IMR-90 (cell line): ENCODE measurements at regions not wholly inside any gene's neighbourhood (a gene's known extent, or its start where the extent isn't known, plus 50 kb on each side); places are given as distances from the start of the nearest gene placed in this dataset.

Experiments used
- ATAC-seq: fragments of 200-7000 bp; cut with Tn5 transposase; 2 replicates; pipeline ENCODE4 v1.9.1; 2020; ENCODE audit warnings: low read depth, mild to moderate bottlenecking, moderate library complexity
- BruUV-seq: library from RNA; stranded (reverse); fragments of 400-500 nt; replicated peaks from 2 replicates; lab custom pipeline; 2021; lab: Mats Ljungman, UMichigan
- CTCF ChIA-PET: fragments of 300-600 bp; formaldehyde crosslinking; extraction: SDS; loops from one replicate; lab custom pipeline; 2021; ENCODE audit warnings: antibody characterized with exemption; lab: Yijun Ruan, JAX
- POLR2A ChIA-PET: fragments of 300-600 bp; sonication (Branson Sonifier 250); formaldehyde crosslinking; loops from one replicate; lab custom pipeline; 2022; ENCODE audit warnings: antibody characterized with exemption; ENCODE audit not compliant: unreplicated experiment; lab: Charles Lee
- DNase-seq: peaks from one replicate; pipeline ENCODE4 v3.0.0; 2013
- H2AFZ ChIP-seq: replicated peaks from 2 replicates; pipeline ENCODE3; 2013; ENCODE audit warnings: low read length, mild to moderate bottlenecking; ENCODE audit not compliant: poor library complexity
- H2AK5ac ChIP-seq: 2 replicates; pipeline ENCODE4 v1.6.1; 2013; ENCODE audit warnings: low read depth, low read length, inconsistent platforms
- H2AK9ac ChIP-seq: replicated peaks from 2 replicates; pipeline ENCODE3; 2013; ENCODE audit warnings: mild to moderate bottlenecking, low read depth, low read length, moderate library complexity; ENCODE audit not compliant: poor library complexity
- H2BK120ac ChIP-seq: 2 replicates; pipeline ENCODE4 v1.6.1; 2013; ENCODE audit warnings: low read depth, low read length, inconsistent platforms
- H2BK15ac ChIP-seq: 3 replicates; pipeline ENCODE4 v1.6.1; 2013; ENCODE audit warnings: low read depth, low read length, inconsistent platforms
- H2BK20ac ChIP-seq: 2 replicates; pipeline ENCODE4 v1.6.1; 2013; ENCODE audit warnings: low read depth, mild to moderate bottlenecking, inconsistent platforms, low read length, moderate library complexity
- H2BK5ac ChIP-seq: 2 replicates; pipeline ENCODE4 v1.6.1; 2013; ENCODE audit warnings: mild to moderate bottlenecking, low read depth, low read length, inconsistent platforms; ENCODE audit not compliant: poor library complexity, severe bottlenecking
- H3K14ac ChIP-seq: replicated peaks from 2 replicates; pipeline ENCODE4 v1.6.1; 2013; ENCODE audit warnings: low read depth, low read length, inconsistent platforms
- H3K18ac ChIP-seq: 2 replicates; pipeline ENCODE4 v1.6.1; 2013; ENCODE audit warnings: low read depth, low read length, control low read depth
- H3K23ac ChIP-seq: 2 replicates; pipeline ENCODE4 v1.6.1; 2013; ENCODE audit warnings: low read depth, low read length, inconsistent platforms
- H3K27ac ChIP-seq: 2 replicates; pipeline ENCODE4 v1.5.1; 2013; ENCODE audit warnings: mild to moderate bottlenecking, control low read depth, low read length; ENCODE audit not compliant: insufficient read depth
- H3K27me3 ChIP-seq: 2 replicates; pipeline ENCODE4 v1.6.1; 2013; ENCODE audit warnings: low read length; ENCODE audit not compliant: control insufficient read depth, insufficient read depth
- H3K36me3 ChIP-seq: 2 replicates; pipeline ENCODE4 v1.6.1; 2013; ENCODE audit warnings: low read length, mixed read lengths; ENCODE audit not compliant: control insufficient read depth, insufficient read depth
- H3K4ac ChIP-seq: 2 replicates; pipeline ENCODE4 v1.6.1; 2013; ENCODE audit warnings: low read depth, low read length, inconsistent platforms
- H3K4me1 ChIP-seq: 2 replicates; pipeline ENCODE4 v1.6.1; 2013; ENCODE audit warnings: low read length, mixed read lengths; ENCODE audit not compliant: control insufficient read depth, insufficient read depth
- H3K4me2 ChIP-seq: 2 replicates; pipeline ENCODE4 v1.6.1; 2013; ENCODE audit warnings: low read depth, mild to moderate bottlenecking, control low read depth, low read length, moderate library complexity
- H3K4me3 ChIP-seq: 2 replicates; pipeline ENCODE4 v1.5.1; 2013; ENCODE audit warnings: low read depth, mild to moderate bottlenecking, control low read depth, low read length, moderate library complexity; ENCODE audit not compliant: insufficient read depth
- H3K56ac ChIP-seq: 2 replicates; pipeline ENCODE4 v1.6.1; 2013; ENCODE audit warnings: low read length, inconsistent platforms; ENCODE audit not compliant: insufficient read depth; ENCODE audit errors: extremely low read depth
- H3K79me1 ChIP-seq, 2 experiments: 2 replicates each; pipeline ENCODE4 v1.6.1; 2013; ENCODE audit warnings: low read length in 2 of 2, inconsistent platforms in 1 of 2, low read depth in 1 of 2
- H3K9ac ChIP-seq: 2 replicates; pipeline ENCODE4 v1.6.1; 2013; ENCODE audit warnings: low read depth, low read length, control low read depth
- H3K9me1 ChIP-seq: 2 replicates; pipeline ENCODE4 v1.6.1; 2013; ENCODE audit warnings: low read length, inconsistent platforms; ENCODE audit not compliant: insufficient read depth
- H3K9me3 ChIP-seq: 2 replicates; pipeline ENCODE4 v1.6.1; 2013; ENCODE audit warnings: low read length; ENCODE audit not compliant: control insufficient read depth, insufficient read depth
- H4K20me1 ChIP-seq: 2 replicates; pipeline ENCODE4 v1.6.1; 2013; ENCODE audit warnings: low read length, inconsistent platforms; ENCODE audit not compliant: insufficient read depth
- H4K5ac ChIP-seq: 2 replicates; pipeline ENCODE4 v1.6.1; 2013; ENCODE audit warnings: mild to moderate bottlenecking, low read depth, low read length, control low read depth
- H4K8ac ChIP-seq, 2 experiments: 2 replicates each; pipeline ENCODE4 v1.6.1; 2013; ENCODE audit warnings: low read depth in 2 of 2, low read length in 2 of 2, control low read depth in 1 of 2, inconsistent platforms in 1 of 2
- H4K91ac ChIP-seq: 2 replicates; pipeline ENCODE4 v1.6.1; 2013; ENCODE audit warnings: low read depth, low read length, inconsistent platforms; ENCODE audit not compliant: insufficient read depth
- WGBS, 2 experiments: methylation state at CpG; one replicate each; pipeline versions ENCODE4 v1.1.5 to v1.1.7; 2013; ENCODE audit warnings: missing lambda C conversion rate in 2 of 2; ENCODE audit not compliant: insufficient read length in 1 of 2; ENCODE audit errors: extremely low coverage in 2 of 2; 5-methylcytosine and 5-hydroxymethylcytosine counted together
- dilution Hi-C: fragments of 300-500 bp; cut with HindIII; formaldehyde crosslinking; loops from one replicate; pipeline ENCODE4 v1.14.3; 2018; ENCODE audit warnings: low sequenced_read_pairs; ENCODE audit not compliant: unreplicated experiment
- in situ Hi-C: fragments of 300-500 bp; cut with MboI; formaldehyde crosslinking; loops from 3 replicates; pipeline ENCODE4 v1.14.3; 2019; ENCODE audit warnings: low sequenced_read_pairs, inconsistent platforms, mixed read lengths
- intact Hi-C: fragments of 100-400 bp; cut with micrococcal nuclease; formaldehyde crosslinking; loops from 2 replicates; pipeline ENCODE4 v1.10.0; 2022
- TF ChIP-seq, protein P1 (sequence below): fragments of 150-350 bp; IDR thresholded peaks from 2 replicates; pipeline ENCODE4 v1.6.1; 2017; ENCODE audit warnings: mild to moderate bottlenecking, antibody characterized with exemption, low read length, low read depth

DNA sequence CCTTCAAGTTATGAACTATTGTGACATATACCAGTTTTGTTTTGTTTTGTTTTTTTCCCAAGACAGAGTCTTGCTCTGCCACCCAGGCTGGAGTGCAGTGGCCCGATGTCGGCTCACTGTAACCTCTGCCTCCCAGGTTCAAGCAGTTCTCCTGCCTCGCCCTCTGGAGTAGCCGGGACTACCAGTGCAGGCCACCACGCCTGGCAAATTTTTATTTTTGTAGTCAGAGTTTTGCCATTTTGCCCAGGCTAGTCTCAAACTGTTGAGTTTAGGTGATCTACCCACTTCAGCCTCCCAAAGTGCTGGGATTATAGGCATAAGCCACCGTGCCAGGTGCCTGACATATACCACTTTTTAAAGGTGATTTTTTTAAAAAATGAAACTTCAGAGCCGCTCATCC lies 74.6 kb downstream of the ARRDC4 start:
- no peaks in the 10 kb centered on the region for H3K9me1 ChIP-seq
- H2BK15ac ChIP-seq: no peak overlapping the region
- no peak overlapping the region for H2AK9ac ChIP-seq
- POLR2A ChIA-PET: no interaction called here
- 69% methylated on average over 5 of the region's 7 CpGs; no CpG with 5 or more reads in 1 of the 2 experiments for WGBS, 2 experiments
- H3K4me2 ChIP-seq: no peak overlapping the region
- H3K9ac ChIP-seq: no peak overlapping the region
- H3K18ac ChIP-seq: no peak overlapping the region
- ATAC-seq: no peak
- TF ChIP-seq, protein P1, sequence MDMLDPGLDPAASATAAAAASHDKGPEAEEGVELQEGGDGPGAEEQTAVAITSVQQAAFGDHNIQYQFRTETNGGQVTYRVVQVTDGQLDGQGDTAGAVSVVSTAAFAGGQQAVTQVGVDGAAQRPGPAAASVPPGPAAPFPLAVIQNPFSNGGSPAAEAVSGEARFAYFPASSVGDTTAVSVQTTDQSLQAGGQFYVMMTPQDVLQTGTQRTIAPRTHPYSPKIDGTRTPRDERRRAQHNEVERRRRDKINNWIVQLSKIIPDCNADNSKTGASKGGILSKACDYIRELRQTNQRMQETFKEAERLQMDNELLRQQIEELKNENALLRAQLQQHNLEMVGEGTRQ: no peak
- dilution Hi-C loops: no loop called here
- no peaks in the 10 kb centered on the region for H4K20me1 ChIP-seq
- H4K91ac ChIP-seq: no peak overlapping the region
- CTCF ChIA-PET: no interaction called here
- peaks cover 9% of the 10 kb centered on the region for H3K9me3 ChIP-seq
- no peak overlapping the region for H3K27ac ChIP-seq
- no peaks in the 10 kb centered on the region for H3K36me3 ChIP-seq
- no peak overlapping the region for H4K8ac ChIP-seq
- no peak overlapping the region for H4K5ac ChIP-seq
- H3K4ac ChIP-seq: no peak overlapping the region
- no peak overlapping the region for H2AK5ac ChIP-seq
- no peak overlapping the region for H3K4me3 ChIP-seq
- in situ Hi-C loops: no loop called here
- no peak overlapping the region for H3K56ac ChIP-seq
- no peak overlapping the region for H2BK20ac ChIP-seq
- H3K14ac ChIP-seq: no peak overlapping the region
- no peak overlapping the region for H3K23ac ChIP-seq
- H3K4me1 ChIP-seq: no peaks in the 10 kb centered on the region
- no peaks in the 10 kb centered on the region for H3K79me1 ChIP-seq
- H2BK5ac ChIP-seq: no peak overlapping the region
- no peak for DNase-seq
- no peaks in the 10 kb centered on the region for H3K27me3 ChIP-seq
- no peak overlapping the region for H2AFZ ChIP-seq
- no TSS peak for BruUV-seq
- H2BK120ac ChIP-seq: no peak overlapping the region
- intact Hi-C loops: no loop called here
